ENCODE measurements at regions not wholly inside any gene's neighbourhood (a gene's known extent, or its start where the extent isn't known, plus 50 kb on each side); places are given as distances from the start of the nearest gene placed in this dataset.

- no peak for DNase-seq
Measured at GRCh38 chr13:89554801-89555200, 1792.7 kb upstream of the MIR17HG start.

GRCh38 chr13:89565476-89566100, 1781.9 kb upstream of the MIR17HG start:
- DNase-seq: no peak

GRCh38 chr13:89567025-89567424, 1780.5 kb upstream of the MIR17HG start:
- no peak for DNase-seq

- no peak for DNase-seq
Measured at GRCh38 chr13:89568276-89568675, 1779.2 kb upstream of the MIR17HG start.

- no peak for DNase-seq
Measured at GRCh38 chr13:89568746-89569145, 1778.7 kb upstream of the MIR17HG start.

GRCh38 chr13:89571676-89572075, 1775.8 kb upstream of the MIR17HG start:
- DNase-seq: no peak

GRCh38 chr13:89574077-89574476, 1773.4 kb upstream of the MIR17HG start:
- no peak for DNase-seq

GRCh38 chr13:89577301-89577700, 1770.2 kb upstream of the MIR17HG start:
- no peak for DNase-seq

GRCh38 chr13:89584058-89584620, 1763.3 kb upstream of the MIR17HG start:
- DNase-seq: no peak

GRCh38 chr13:89602655-89603054, 1744.8 kb upstream of the MIR17HG start:
- DNase-seq: no peak

GRCh38 chr13:89603187-89603586, 1744.3 kb upstream of the MIR17HG start:
- DNase-seq: no peak

- DNase-seq: no peak
Measured at GRCh38 chr13:89609318-89609717, 1738.2 kb upstream of the MIR17HG start.

- no peak for DNase-seq
Measured at GRCh38 chr13:89610331-89610730, 1737.2 kb upstream of the MIR17HG start.

GRCh38 chr13:89610881-89611280, 1736.6 kb upstream of the MIR17HG start:
- no peak for DNase-seq

- peak in 3 of 56 donors; percentile 0 to 14 (median 6) for DNase-seq
Measured at GRCh38 chr13:89627996-89628395, 1719.5 kb upstream of the MIR17HG start.

GRCh38 chr13:89628567-89628966, 1718.9 kb upstream of the MIR17HG start:
- no peak for DNase-seq

- no peak for DNase-seq
Measured at GRCh38 chr13:89650226-89650625, 1697.3 kb upstream of the MIR17HG start.

GRCh38 chr13:89660752-89661151, 1686.7 kb upstream of the MIR17HG start:
- DNase-seq: no peak

GRCh38 chr13:89673789-89674311, 1673.6 kb upstream of the MIR17HG start:
- no peak for DNase-seq

GRCh38 chr13:89678466-89679121, 1668.9 kb upstream of the MIR17HG start:
- DNase-seq: no peak

GRCh38 chr13:89684896-89685295, 1662.6 kb upstream of the MIR17HG start:
- DNase-seq: no peak

GRCh38 chr13:89686171-89686570, 1661.3 kb upstream of the MIR17HG start:
- DNase-seq: peak in 10 of 56 donors; percentile 1 to 69 (median 6)

GRCh38 chr13:89687066-89687465, 1660.4 kb upstream of the MIR17HG start:
- DNase-seq: no peak
